Calu3 (cell line): ENCODE measurements at regions not wholly inside any gene's neighbourhood (a gene's known extent, or its start where the extent isn't known, plus 50 kb on each side); places are given as distances from the start of the nearest gene placed in this dataset.

Experiments
- BruUV-seq: library from RNA; stranded (reverse); fragments of 400-500 nt; replicated peaks from 2 replicates; lab custom pipeline; 2021; lab: Mats Ljungman, UMichigan
- CTCF ChIA-PET: fragments of 300-600 bp; sonication (Branson Sonifier 250); formaldehyde crosslinking; loops from one replicate; lab custom pipeline; 2022; ENCODE audit warnings: antibody characterized with exemption; lab: Charles Lee
- DNase-seq: peaks from one replicate; pipeline ENCODE4 v3.0.0; 2022
- H3K27ac Mint-ChIP-seq: one replicate; pipeline ENCODE4 v1.8.0; 2022; ENCODE audit warnings: mixed read lengths; ENCODE audit not compliant: unreplicated experiment
- H3K27me3 Mint-ChIP-seq: one replicate; pipeline ENCODE4 v1.8.0; 2022; ENCODE audit warnings: mixed read lengths; ENCODE audit not compliant: unreplicated experiment
- H3K36me3 Mint-ChIP-seq: one replicate; pipeline ENCODE4 v1.8.0; 2022; ENCODE audit warnings: mild to moderate bottlenecking, moderate library complexity, mixed read lengths; ENCODE audit not compliant: insufficient read depth, unreplicated experiment
- H3K4me1 Mint-ChIP-seq: one replicate; pipeline ENCODE4 v1.8.0; 2022; ENCODE audit warnings: mild to moderate bottlenecking, low read depth, mixed read lengths; ENCODE audit not compliant: unreplicated experiment
- H3K4me3 Mint-ChIP-seq: one replicate; pipeline ENCODE4 v1.8.0; 2022; ENCODE audit warnings: mild to moderate bottlenecking, low read depth, moderate library complexity, mixed read lengths; ENCODE audit not compliant: unreplicated experiment
- H3K9me3 Mint-ChIP-seq: one replicate; pipeline ENCODE4 v1.8.0; 2022; ENCODE audit warnings: low read depth, mixed read lengths; ENCODE audit not compliant: unreplicated experiment
- CTCF ChIP-seq: fragments of 200-600 bp; IDR thresholded peaks from one replicate; pipeline ENCODE4 v1.8.0; 2022; ENCODE audit warnings: antibody characterized with exemption; ENCODE audit not compliant: unreplicated experiment
- intact Hi-C: fragments of 100-400 bp; cut with micrococcal nuclease; formaldehyde crosslinking; loops from one replicate; pipeline ENCODE4 v1.10.0; 2022; ENCODE audit not compliant: unreplicated experiment

- Mint-ChIP-seq H3K36me3 (no peaks in the 10 kb centered on the region), H3K27ac (no peak overlapping the region), H3K27me3 (peaks cover 4% of the 10 kb centered on the region), H3K9me3 (no peaks in the 10 kb centered on the region), H3K4me3 (no peak overlapping the region), H3K4me1 (no peaks in the 10 kb centered on the region)
- BruUV-seq: no TSS peak
- TF ChIP-seq CTCF: no peak
- intact Hi-C loops: no loop called here
- CTCF ChIA-PET: no interaction called here
- no peak for DNase-seq
These were observed 54.8 kb upstream of the ZFP64 start for GRCh38 chr20:52246366-52246765.

DNA sequence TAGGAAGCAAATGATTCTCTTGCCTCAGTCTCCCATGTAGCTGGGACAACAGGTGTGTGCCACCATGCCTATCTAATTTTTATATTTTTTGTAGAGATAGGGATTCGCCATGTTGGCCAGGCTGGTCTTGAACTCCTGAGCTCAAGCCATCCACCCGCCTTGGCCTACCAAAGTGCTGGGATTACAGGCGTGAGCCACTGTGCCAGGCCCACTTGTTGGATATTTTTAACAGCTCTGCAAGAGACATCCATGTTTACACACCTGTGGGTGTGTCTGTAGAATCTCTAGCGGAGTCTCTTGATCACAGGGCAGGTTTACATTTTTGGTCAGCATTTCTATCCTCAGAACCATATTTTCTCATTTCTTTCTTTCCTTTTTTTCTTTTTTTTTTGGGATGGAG is 53.1 kb upstream of the ZFP64 start:
- intact Hi-C loops: loop anchor here (5.0 kb wide), 1 partner anchor 1303 kb away; no protein-coding TSS in a partner anchor
- BruUV-seq: no TSS peak
- H3K4me3 Mint-ChIP-seq: no peak overlapping the region
- H3K4me1 Mint-ChIP-seq: no peaks in the 10 kb centered on the region
- H3K36me3 Mint-ChIP-seq: no peaks in the 10 kb centered on the region
- no peaks in the 10 kb centered on the region for H3K9me3 Mint-ChIP-seq
- no peak for TF ChIP-seq CTCF
- CTCF ChIA-PET: interaction anchor here (0.8 kb wide), 1 partner anchor 13 kb away, joined by 5 read pairs; no protein-coding TSS in a partner anchor
- no peaks in the 10 kb centered on the region for H3K27me3 Mint-ChIP-seq
- no peak for DNase-seq
- H3K27ac Mint-ChIP-seq: no peak overlapping the region

DNA sequence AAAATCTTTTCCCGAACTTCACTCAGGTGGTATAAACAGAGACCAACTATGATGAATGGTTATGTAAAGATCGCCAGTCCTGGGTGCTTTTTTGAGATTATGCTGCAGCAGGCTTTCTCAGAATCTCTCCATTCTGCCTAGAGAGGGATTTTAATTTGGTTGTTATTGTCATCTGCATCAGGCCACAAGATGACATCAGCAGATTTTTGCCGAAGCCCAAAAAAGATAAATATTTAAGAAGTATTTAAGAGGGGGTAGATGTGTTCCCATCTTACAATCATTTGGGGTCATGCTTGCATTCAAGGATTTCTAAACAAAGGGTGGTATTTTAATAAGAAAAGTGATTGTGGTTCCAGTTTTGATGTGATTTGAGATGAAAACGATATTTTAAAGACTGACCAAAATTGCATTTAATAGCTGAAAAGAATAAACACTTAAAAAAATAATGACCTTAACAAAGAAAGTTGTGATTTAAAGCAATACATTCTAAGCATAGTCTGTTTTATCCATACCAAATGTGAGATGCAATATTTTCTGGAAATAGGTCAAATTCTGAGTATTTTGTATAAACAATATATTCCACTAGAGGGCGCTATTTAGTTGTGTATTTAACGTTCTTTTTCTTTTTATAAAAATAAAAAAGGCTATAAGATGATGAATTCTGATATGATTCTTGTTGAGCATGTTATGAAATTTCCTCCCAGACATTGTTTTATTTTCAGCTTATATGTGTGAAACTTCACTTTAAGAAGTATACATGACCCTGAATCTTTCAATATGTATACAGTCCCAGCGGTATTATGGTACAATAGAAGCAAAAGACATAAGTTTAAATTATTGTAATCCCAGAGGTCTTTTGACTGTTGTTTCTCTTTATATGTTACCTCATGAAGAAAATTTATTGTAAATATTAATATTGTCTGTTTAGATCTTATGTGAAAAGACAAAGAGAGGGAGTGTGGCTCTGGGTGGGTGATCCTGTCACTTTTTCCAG is 51.0 kb upstream of the ZFP64 start:
- H3K36me3 Mint-ChIP-seq: no peaks in the 10 kb centered on the region
- DNase-seq: no peak
- intact Hi-C loops: loop anchor here (1.0 to 5.0 kb wide), 2 partner anchors 137 to 1305 kb away; no protein-coding TSS in a partner anchor
- CTCF ChIA-PET: no interaction called here
- H3K9me3 Mint-ChIP-seq: no peaks in the 10 kb centered on the region
- H3K4me3 Mint-ChIP-seq: no peak overlapping the region
- H3K4me1 Mint-ChIP-seq: no peaks in the 10 kb centered on the region
- TF ChIP-seq CTCF: peak; percentile 73
- BruUV-seq: no TSS peak
- no peak overlapping the region for H3K27ac Mint-ChIP-seq
- no peaks in the 10 kb centered on the region for H3K27me3 Mint-ChIP-seq
